ENCODE measurements at regions not wholly inside any gene's neighbourhood (a gene's known extent, or its start where the extent isn't known, plus 50 kb on each side); places are given as distances from the start of the nearest gene placed in this dataset.

- Mint-ChIP-seq H3K4me1 (ENCODE audit: unreplicated experiment) (peaks cover 5% of the 10 kb centered on the region), H3K9me3 (ENCODE audit: unreplicated experiment) (peaks cover 16% of the 10 kb centered on the region), H3K4me3 (ENCODE audit: unreplicated experiment) (no peak overlapping the region), H3K27ac (ENCODE audit: unreplicated experiment) (no peak overlapping the region), H3K27me3 (ENCODE audit: unreplicated experiment) (no peaks in the 10 kb centered on the region), H3K36me3 (ENCODE audit: unreplicated experiment) (peaks cover 8% of the 10 kb centered on the region)
- DNase-seq (ENCODE audit: extremely low spot score, unreplicated experiment), result no peak
- TF ChIP-seq CTCF (IDR thresholded peaks at IDR 0.05), result no peak
Observed at GRCh38 chr6:140360651-140361050, 986.2 kb upstream of the CITED2 start.

GRCh38 chr6:140355476-140355875 is 981.0 kb upstream of the CITED2 start:
- H3K27ac Mint-ChIP-seq (ENCODE audit: unreplicated experiment), result no peak overlapping the region
- no peak overlapping the region for H3K4me3 Mint-ChIP-seq (ENCODE audit: unreplicated experiment)
- peaks cover 18% of the 10 kb centered on the region for H3K4me1 Mint-ChIP-seq (ENCODE audit: unreplicated experiment)
- no peaks in the 10 kb centered on the region for H3K27me3 Mint-ChIP-seq (ENCODE audit: unreplicated experiment)
- H3K9me3 Mint-ChIP-seq (ENCODE audit: unreplicated experiment), result peaks cover 12% of the 10 kb centered on the region
- no peak for TF ChIP-seq CTCF (IDR thresholded peaks at IDR 0.05)
- H3K36me3 Mint-ChIP-seq (ENCODE audit: unreplicated experiment), result peaks cover 2% of the 10 kb centered on the region
- DNase-seq (ENCODE audit: extremely low spot score, unreplicated experiment), result no peak

GRCh38 chr6:140354296-140354695 is 979.8 kb upstream of the CITED2 start:
- no peak for DNase-seq (ENCODE audit: extremely low spot score, unreplicated experiment)
- Mint-ChIP-seq H3K36me3 (ENCODE audit: unreplicated experiment) (peaks cover 2% of the 10 kb centered on the region), H3K27me3 (ENCODE audit: unreplicated experiment) (no peaks in the 10 kb centered on the region), H3K4me3 (ENCODE audit: unreplicated experiment) (no peak overlapping the region), H3K27ac (ENCODE audit: unreplicated experiment) (no peak overlapping the region), H3K9me3 (ENCODE audit: unreplicated experiment) (peaks cover 12% of the 10 kb centered on the region), H3K4me1 (ENCODE audit: unreplicated experiment) (peaks cover 18% of the 10 kb centered on the region)
- no peak for TF ChIP-seq CTCF (IDR thresholded peaks at IDR 0.05)

DNA sequence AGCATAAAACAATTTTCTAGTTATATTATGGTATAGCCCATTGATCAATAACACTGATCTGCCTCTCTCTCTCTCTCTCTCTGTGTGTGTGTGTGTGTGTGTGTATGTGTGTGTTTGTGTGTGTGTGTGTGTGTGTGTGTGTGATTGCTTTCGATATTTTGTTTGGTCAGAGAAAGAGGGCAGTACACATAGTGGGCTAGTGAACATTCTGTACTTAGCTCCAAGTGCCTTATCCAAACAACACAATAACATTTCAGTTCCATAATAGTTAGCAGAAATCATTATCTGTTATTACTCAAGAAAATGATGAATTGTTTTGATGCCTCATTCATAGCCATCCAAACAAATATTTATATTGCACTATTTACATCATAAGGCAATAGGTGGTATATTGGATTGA is 979.1 kb upstream of the CITED2 start:
- Mint-ChIP-seq H3K4me1 (ENCODE audit: unreplicated experiment) (peaks cover 18% of the 10 kb centered on the region), H3K36me3 (ENCODE audit: unreplicated experiment) (peaks cover 2% of the 10 kb centered on the region), H3K9me3 (ENCODE audit: unreplicated experiment) (peaks cover 12% of the 10 kb centered on the region), H3K4me3 (ENCODE audit: unreplicated experiment) (no peak overlapping the region), H3K27me3 (ENCODE audit: unreplicated experiment) (no peaks in the 10 kb centered on the region), H3K27ac (ENCODE audit: unreplicated experiment) (no peak overlapping the region)
- DNase-seq (ENCODE audit: extremely low spot score, unreplicated experiment), result no peak
- no peak for TF ChIP-seq CTCF (IDR thresholded peaks at IDR 0.05)

- no peak for TF ChIP-seq CTCF (IDR thresholded peaks at IDR 0.05)
- peak overlapping the region; percentile 58 for H3K27ac Mint-ChIP-seq (ENCODE audit: unreplicated experiment)
- peaks cover 37% of the 10 kb centered on the region for H3K4me1 Mint-ChIP-seq (ENCODE audit: unreplicated experiment)
- H3K9me3 Mint-ChIP-seq (ENCODE audit: unreplicated experiment), result peaks cover 6% of the 10 kb centered on the region
- H3K27me3 Mint-ChIP-seq (ENCODE audit: unreplicated experiment), result no peaks in the 10 kb centered on the region
- no peak for DNase-seq (ENCODE audit: extremely low spot score, unreplicated experiment)
- peaks cover 3% of the 10 kb centered on the region for H3K36me3 Mint-ChIP-seq (ENCODE audit: unreplicated experiment)
- H3K4me3 Mint-ChIP-seq (ENCODE audit: unreplicated experiment), result no peak overlapping the region
Observed at GRCh38 chr6:140346428-140346827, 972.0 kb upstream of the CITED2 start.

All from osteocyte (in vitro differentiated cells).